PC-3 (cell line): ENCODE measurements at regions not wholly inside any gene's neighbourhood (a gene's known extent, or its start where the extent isn't known, plus 50 kb on each side); places are given as distances from the start of the nearest gene placed in this dataset.

Source experiments
- ATAC-seq: fragments of 200-7000 bp; cut with Tn5 transposase; 2 replicates; pipeline ENCODE4 v1.9.1; 2020; ENCODE audit warnings: mild to moderate bottlenecking, moderate library complexity
- BruUV-seq: library from RNA; stranded (reverse); fragments of 400-500 nt; replicated peaks from 2 replicates; lab custom pipeline; 2021; lab: Mats Ljungman, UMichigan
- CTCF ChIA-PET: fragments of 300-600 bp; sonication (Branson Sonifier 250); formaldehyde crosslinking; loops from one replicate; lab custom pipeline; 2022; ENCODE audit warnings: antibody characterized with exemption; lab: Charles Lee
- POLR2A ChIA-PET: fragments of 300-600 bp; sonication (Branson Sonifier 250); formaldehyde crosslinking; loops from one replicate; lab custom pipeline; 2022; ENCODE audit warnings: antibody characterized with exemption; ENCODE audit not compliant: unreplicated experiment; lab: Charles Lee
- DNase-seq: peaks from one replicate; pipeline ENCODE4 v3.0.0-alpha.2; 2015
- H2AFZ ChIP-seq: fragments of 300-600 bp; sonication (generic); 2 replicates; pipeline ENCODE4 v1.6.0; 2016; ENCODE audit warnings: antibody characterized with exemption, low read length
- H3F3A ChIP-seq: fragments of 300-600 bp; sonication (generic); one replicate; pipeline ENCODE4 v1.6.0; 2017; ENCODE audit warnings: antibody characterized with exemption, low read length, control low read depth, mild to moderate bottlenecking; ENCODE audit not compliant: unreplicated experiment
- H3K27ac ChIP-seq: fragments of 300-600 bp; sonication (generic); 2 replicates; pipeline ENCODE4 v1.5.1; 2016; ENCODE audit warnings: mild to moderate bottlenecking, low read length
- H3K27me3 ChIP-seq: fragments of 300-600 bp; sonication (generic); 2 replicates; pipeline ENCODE4 v1.6.1; 2016; ENCODE audit warnings: low read length, mixed read lengths
- H3K36me3 ChIP-seq: fragments of 300-600 bp; sonication (generic); 2 replicates; pipeline ENCODE4 v1.6.1; 2016; ENCODE audit warnings: low read depth, mixed run types, low read length, mixed read lengths
- H3K4me1 ChIP-seq: fragments of 300-600 bp; sonication (generic); 2 replicates; pipeline ENCODE4 v1.5.1; 2016; ENCODE audit warnings: low read length; ENCODE audit not compliant: insufficient read depth
- H3K4me2 ChIP-seq: fragments of 300-600 bp; sonication (generic); 2 replicates; pipeline ENCODE4 v1.6.0; 2016; ENCODE audit warnings: low read length
- H3K4me3 ChIP-seq: fragments of 300-600 bp; sonication (generic); 2 replicates; pipeline ENCODE4 v1.5.1; 2016; ENCODE audit warnings: mild to moderate bottlenecking, low read length, mixed read lengths
- H3K79me2 ChIP-seq: fragments of 300-600 bp; sonication (generic); 2 replicates; pipeline ENCODE4 v1.6.1; 2017; ENCODE audit warnings: low read length, mixed read lengths
- H3K9ac ChIP-seq: fragments of 300-600 bp; sonication (generic); 2 replicates; pipeline ENCODE4 v1.6.0; 2016; ENCODE audit warnings: mild to moderate bottlenecking, low read length
- H3K9me2 ChIP-seq: fragments of 300-600 bp; sonication (generic); replicated peaks from 2 replicates; pipeline ENCODE4 v1.6.1; 2016; ENCODE audit warnings: mixed run types, low read length, mixed read lengths
- H3K9me3 ChIP-seq: fragments of 300-600 bp; sonication (generic); 2 replicates; pipeline ENCODE4 v1.6.1; 2016; ENCODE audit warnings: low read length, mixed read lengths
- H4K20me1 ChIP-seq: fragments of 300-600 bp; sonication (generic); 2 replicates; pipeline ENCODE4 v1.6.1; 2016; ENCODE audit warnings: low read length, mixed read lengths
- EZH2 ChIP-seq: fragments of 300-600 bp; sonication (generic); IDR thresholded peaks from one replicate; pipeline ENCODE4 v1.6.1; 2017; ENCODE audit warnings: antibody characterized with exemption, mild to moderate bottlenecking, low read length; ENCODE audit not compliant: unreplicated experiment
- EZH2phosphoT487 ChIP-seq: fragments of 300-600 bp; sonication (generic); IDR thresholded peaks from 2 replicates; pipeline ENCODE4 v1.6.1; 2018; ENCODE audit warnings: mild to moderate bottlenecking, antibody characterized with exemption, low read length, borderline replicate concordance
- intact Hi-C: fragments of 100-400 bp; cut with micrococcal nuclease; formaldehyde crosslinking; loops from 2 replicates; pipeline ENCODE4 v1.9.0; 2023
- TF ChIP-seq, protein P1 (sequence below): fragments of 300-600 bp; sonication (generic); conservative IDR thresholded peaks from 2 replicates; pipeline ENCODE4 v1.5.1; 2017; ENCODE audit warnings: antibody characterized with exemption, low read depth, mild to moderate bottlenecking, low read length

DNA sequence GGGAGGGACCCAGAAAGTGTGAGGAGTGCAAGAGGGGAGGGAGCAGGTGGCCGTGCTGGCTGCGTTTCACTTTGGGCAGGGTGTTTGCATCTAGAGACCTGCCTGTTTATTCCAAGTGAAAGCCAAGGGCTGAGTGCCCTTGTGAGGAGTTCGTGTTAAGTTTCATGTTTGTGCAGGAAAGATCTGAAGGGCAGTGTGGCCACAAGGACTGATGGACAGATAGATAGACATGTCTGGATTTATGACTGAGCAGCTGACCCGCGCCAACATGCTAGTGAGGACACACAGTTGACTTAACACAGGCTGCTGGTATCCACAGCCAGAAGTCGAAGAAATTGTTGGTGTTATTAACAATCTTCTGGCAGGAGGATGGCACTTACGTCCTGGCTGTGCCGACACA, 387.6 kb upstream of the TNP1 start:
- no peaks in the 10 kb centered on the region for H3K4me1 ChIP-seq
- POLR2A ChIA-PET: no interaction called here
- ATAC-seq (no peak), DNase-seq (no peak)
- TF ChIP-seq EZH2phosphoT487 (no peak), EZH2 (no peak)
- TF ChIP-seq, protein P1, sequence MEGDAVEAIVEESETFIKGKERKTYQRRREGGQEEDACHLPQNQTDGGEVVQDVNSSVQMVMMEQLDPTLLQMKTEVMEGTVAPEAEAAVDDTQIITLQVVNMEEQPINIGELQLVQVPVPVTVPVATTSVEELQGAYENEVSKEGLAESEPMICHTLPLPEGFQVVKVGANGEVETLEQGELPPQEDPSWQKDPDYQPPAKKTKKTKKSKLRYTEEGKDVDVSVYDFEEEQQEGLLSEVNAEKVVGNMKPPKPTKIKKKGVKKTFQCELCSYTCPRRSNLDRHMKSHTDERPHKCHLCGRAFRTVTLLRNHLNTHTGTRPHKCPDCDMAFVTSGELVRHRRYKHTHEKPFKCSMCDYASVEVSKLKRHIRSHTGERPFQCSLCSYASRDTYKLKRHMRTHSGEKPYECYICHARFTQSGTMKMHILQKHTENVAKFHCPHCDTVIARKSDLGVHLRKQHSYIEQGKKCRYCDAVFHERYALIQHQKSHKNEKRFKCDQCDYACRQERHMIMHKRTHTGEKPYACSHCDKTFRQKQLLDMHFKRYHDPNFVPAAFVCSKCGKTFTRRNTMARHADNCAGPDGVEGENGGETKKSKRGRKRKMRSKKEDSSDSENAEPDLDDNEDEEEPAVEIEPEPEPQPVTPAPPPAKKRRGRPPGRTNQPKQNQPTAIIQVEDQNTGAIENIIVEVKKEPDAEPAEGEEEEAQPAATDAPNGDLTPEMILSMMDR: no peak
- CTCF ChIA-PET: no interaction called here
- H3K79me2 ChIP-seq: no peaks in the 10 kb centered on the region
- no peaks in the 10 kb centered on the region for H4K20me1 ChIP-seq
- no peak overlapping the region for H3K27ac ChIP-seq
- intact Hi-C loops: no loop called here
- no peak overlapping the region for H3K9ac ChIP-seq
- no peak overlapping the region for H2AFZ ChIP-seq
- BruUV-seq: no TSS peak
- H3K27me3 ChIP-seq: no peaks in the 10 kb centered on the region
- H3F3A ChIP-seq: no peaks in the 10 kb centered on the region
- no peak overlapping the region for H3K4me2 ChIP-seq
- H3K36me3 ChIP-seq: no peaks in the 10 kb centered on the region
- no peaks in the 10 kb centered on the region for H3K9me2 ChIP-seq
- no peaks in the 10 kb centered on the region for H3K9me3 ChIP-seq
- no peak overlapping the region for H3K4me3 ChIP-seq

- Histone ChIP-seq H3K27ac (no peak overlapping the region), H3K27me3 (no peaks in the 10 kb centered on the region), H2AFZ (no peak overlapping the region), H4K20me1 (no peaks in the 10 kb centered on the region), H3K36me3 (no peaks in the 10 kb centered on the region), H3K79me2 (no peaks in the 10 kb centered on the region), H3K9me3 (no peaks in the 10 kb centered on the region), H3K4me2 (no peak overlapping the region), H3K4me1 (no peaks in the 10 kb centered on the region), H3K9ac (no peak overlapping the region), H3K4me3 (no peak overlapping the region), H3K9me2 (no peaks in the 10 kb centered on the region), H3F3A (no peaks in the 10 kb centered on the region)
- no TSS peak for BruUV-seq
- POLR2A ChIA-PET: no interaction called here
- DNase-seq (no peak), ATAC-seq (no peak)
- CTCF ChIA-PET: no interaction called here
- TF ChIP-seq EZH2phosphoT487: no peak
- TF ChIP-seq EZH2: no peak
- TF ChIP-seq, protein P1: no peak
- intact Hi-C loops: no loop called here
Observed at GRCh38 chr2:217246108-217246507, 386.2 kb upstream of the TNP1 start.

DNA sequence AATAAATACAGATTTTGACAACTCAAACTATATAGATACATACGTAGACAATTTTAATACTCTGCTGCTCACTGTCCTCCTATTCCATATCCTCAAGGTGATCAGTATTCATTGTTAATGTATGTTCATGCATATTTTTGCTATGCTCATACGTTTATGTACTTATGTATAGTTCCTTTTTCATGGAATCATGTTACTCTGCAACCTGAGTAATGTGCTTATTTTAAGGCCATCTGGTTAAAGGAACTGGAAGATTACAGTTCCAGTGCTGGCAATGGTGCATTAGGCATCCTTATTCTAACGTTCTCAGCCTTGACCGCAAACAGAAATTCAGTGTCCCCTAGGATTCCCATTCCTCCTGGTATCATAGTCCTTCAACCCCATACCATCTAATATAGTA, 385.0 kb upstream of the TNP1 start:
- H3K4me2 ChIP-seq: no peak overlapping the region
- peaks cover 6% of the 10 kb centered on the region for H3K4me1 ChIP-seq
- H3K79me2 ChIP-seq: no peaks in the 10 kb centered on the region
- DNase-seq (no peak), ATAC-seq (no peak)
- no peaks in the 10 kb centered on the region for H4K20me1 ChIP-seq
- H3K9ac ChIP-seq: no peak overlapping the region
- H2AFZ ChIP-seq: no peak overlapping the region
- no peaks in the 10 kb centered on the region for H3K9me3 ChIP-seq
- no peaks in the 10 kb centered on the region for H3K36me3 ChIP-seq
- ChIA-PET POLR2A (no interaction called here), CTCF (no interaction called here)
- H3K27me3 ChIP-seq: no peaks in the 10 kb centered on the region
- no peak overlapping the region for H3K4me3 ChIP-seq
- intact Hi-C loops: no loop called here
- H3K27ac ChIP-seq: no peak overlapping the region
- H3F3A ChIP-seq: no peaks in the 10 kb centered on the region
- H3K9me2 ChIP-seq: no peaks in the 10 kb centered on the region
- TF ChIP-seq EZH2: no peak
- TF ChIP-seq, protein P1: no peak
- no TSS peak for BruUV-seq
